Cerebellar cortex (tissue), 1 donor: ENCODE measurements at regions not wholly inside any gene's neighbourhood (a gene's known extent, or its start where the extent isn't known, plus 50 kb on each side); places are given as distances from the start of the nearest gene placed in this dataset.

Source experiments
- DNase-seq: peaks from one replicate; pipeline ENCODE4 v3.0.0-alpha.2; 2015; ENCODE audit warnings: low spot score

DNA sequence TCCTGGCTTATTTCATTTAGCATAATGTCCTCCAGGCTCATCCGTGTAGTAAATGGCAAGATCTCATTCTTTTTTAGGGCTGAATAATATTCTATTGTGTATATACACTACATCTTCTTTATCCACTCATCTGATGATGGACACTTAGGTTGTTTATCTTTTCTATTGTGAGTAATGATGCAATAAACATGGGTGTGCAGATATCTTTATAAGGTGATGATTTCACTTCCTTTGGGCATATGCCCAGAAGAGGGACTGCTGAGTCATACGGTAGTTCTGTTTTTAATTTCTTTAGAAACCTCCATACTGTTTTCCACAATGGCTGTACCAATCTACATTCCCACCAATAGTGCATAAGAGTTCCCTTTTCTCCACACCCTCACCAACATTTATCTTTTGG, 317.6 kb upstream of the CNKSR2 start:
- no peak for DNase-seq

DNA sequence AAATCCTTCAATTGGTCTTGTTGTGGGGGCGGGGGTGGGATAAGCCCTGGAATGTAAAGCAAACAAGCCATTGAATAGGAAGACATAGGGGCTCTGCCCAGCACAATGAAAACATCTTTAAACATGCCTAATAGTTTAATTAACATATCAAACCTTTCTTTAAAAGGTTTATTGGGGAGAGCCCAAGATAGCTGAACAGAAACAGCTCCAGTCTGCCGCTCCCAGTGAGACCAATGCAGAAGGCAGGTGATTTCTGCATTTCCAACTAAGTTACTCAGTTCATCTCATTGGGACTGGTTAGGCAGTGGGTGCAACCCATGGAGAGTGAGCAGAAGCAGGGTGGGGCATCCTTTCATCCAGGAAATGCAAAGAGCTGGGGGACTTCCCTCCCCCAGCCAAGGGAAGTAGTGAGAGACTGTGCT, 327.2 kb upstream of the CNKSR2 start:
- DNase-seq, result no peak

- DNase-seq, result peak; percentile 2
These were observed 359.9 kb upstream of the CNKSR2 start for GRCh38 chrX:21014326-21014725.

DNA sequence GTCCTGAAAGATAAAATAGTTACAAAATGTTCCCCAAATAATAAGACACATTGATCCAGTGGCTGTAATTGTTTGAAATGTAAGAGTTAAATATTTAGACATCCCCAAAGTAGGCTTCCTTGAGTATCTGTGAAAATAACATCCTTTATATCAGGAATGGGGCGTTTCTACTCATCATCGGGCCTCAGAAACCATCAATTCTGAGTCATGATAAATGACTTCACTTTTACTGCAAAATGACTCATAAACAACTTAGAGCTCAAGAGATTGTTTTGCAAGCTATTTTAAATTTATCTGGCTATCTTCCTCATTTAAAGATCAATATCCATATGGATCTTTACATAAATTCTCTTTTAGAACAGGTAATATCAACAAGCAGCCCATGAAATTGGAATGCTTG, 369.4 kb upstream of the CNKSR2 start:
- DNase-seq, result no peak

DNA sequence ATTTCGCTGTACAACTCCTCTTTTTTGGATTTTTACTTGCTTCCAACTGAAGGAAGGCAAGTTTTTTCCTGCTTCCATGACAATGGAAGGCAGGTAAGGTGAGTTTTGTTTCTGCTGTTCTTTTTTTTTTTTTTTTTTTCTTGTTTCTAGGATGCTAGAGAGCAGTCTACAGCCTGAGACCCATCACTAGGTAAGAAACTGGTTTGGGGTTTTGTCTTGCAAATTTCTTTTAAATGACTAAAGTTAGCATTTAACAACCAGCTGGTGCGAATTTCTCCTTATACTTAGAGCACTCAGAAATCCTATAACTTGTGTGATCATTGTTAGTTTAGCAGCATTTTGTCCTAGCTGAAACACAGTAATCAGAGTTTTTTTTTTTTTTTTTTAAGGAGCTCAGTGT, 378.4 kb upstream of the CNKSR2 start:
- DNase-seq, result no peak

DNA sequence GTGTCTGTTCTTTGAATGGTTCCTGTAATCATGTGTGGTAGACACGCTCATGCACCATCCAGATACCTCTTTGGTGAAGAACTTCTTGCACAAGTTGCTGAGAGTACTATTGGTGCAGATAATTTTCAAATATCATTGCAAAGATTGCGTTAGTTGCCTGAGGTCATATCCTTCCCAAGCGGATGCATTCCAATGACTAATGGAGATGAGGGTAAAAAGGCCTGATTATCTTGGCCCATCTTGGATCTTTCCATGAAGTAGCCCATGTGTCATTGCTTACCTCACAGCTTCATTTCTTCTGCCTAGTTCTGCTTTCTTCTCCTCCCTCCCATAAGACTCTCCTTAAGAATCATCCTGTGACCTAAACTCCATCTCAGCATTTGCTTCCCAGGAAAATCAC, 384.9 kb upstream of the CNKSR2 start:
- DNase-seq, result no peak

DNA sequence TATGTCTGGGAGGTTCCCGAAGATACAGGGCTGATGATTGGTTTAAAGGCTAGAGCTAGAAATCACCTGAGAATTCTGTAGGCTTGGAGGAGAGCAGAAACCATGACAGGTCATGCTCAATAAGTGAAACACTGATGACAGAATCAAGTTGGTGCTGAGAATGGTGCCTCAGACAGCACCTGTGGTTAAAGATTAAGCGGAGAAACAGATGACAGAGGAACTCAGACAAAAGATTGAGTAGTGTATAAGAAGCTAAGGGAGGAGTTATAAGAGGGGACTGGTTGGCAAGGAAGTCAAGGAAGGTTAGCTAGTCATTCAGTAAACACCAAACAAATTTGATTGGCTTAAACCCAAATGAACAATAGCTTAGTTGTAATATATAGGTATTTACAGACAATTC, 385.4 kb upstream of the CNKSR2 start:
- no peak for DNase-seq

DNA sequence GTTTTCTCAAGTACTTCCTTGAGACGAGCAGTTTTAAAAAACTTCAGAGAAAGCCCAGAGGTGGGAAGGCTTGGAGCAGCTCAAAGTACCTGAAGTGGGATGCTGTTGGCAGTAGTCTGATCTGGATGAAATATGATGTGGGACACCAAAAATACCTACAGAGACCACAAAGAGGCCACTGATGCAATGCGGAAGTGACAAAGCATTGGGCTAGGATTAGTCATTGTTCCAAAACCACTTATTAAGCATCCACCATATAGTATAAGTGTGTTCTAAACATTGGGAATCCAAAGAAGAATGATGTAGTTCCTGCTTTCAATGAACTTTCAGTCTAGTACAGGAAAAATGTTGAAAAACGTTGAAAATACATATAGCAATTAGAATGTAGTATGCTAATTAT, 386.1 kb upstream of the CNKSR2 start:
- no peak for DNase-seq

- no peak for DNase-seq
These were observed 393.8 kb upstream of the CNKSR2 start for GRCh38 chrX:20980426-20980825.

DNA sequence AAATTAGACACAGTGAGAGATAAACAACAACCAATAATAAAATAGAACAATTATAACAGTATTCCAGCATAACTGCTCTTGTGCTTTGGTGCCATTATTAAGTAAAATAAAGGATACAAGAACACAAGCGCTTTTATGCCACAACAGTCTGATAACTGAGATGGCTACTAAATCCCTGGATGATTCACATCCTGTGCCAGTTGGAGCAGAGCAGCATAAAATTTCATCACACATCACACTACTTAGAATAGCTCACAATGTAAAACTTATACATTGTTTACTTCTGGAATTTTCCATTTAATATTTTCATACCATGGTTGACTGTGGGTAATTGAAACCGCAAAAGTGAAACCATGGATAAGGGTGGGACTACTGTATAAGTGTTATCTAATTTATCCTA, 399.9 kb upstream of the CNKSR2 start:
- DNase-seq, result no peak

- no peak for DNase-seq
These were observed 401.2 kb upstream of the CNKSR2 start for GRCh38 chrX:20973038-20973437.

- DNase-seq, result no peak
These were observed 403.0 kb upstream of the CNKSR2 start for GRCh38 chrX:20971250-20971649.

GRCh38 chrX:20969565-20969964, 404.7 kb upstream of the CNKSR2 start:
- DNase-seq, result no peak

- DNase-seq, result no peak
These were observed 405.2 kb upstream of the CNKSR2 start for GRCh38 chrX:20968996-20969395.

DNA sequence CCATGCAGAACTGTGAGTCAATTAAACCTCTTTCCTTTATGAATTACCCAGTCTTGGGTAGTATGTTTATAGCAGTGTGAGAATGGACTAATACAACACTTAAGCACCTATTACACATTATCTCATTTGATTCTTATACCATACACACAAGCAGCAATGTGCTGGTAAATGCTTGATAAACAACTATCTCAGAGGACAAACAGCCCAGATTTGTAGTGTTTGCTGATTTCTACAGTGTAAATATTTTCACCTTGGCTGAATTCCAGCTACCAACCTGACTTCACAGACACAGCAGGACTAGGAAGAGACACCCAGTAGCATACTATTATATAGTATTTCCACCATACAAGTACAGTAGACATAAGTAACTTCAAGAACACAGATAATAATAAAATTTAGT, 406.5 kb upstream of the CNKSR2 start:
- no peak for DNase-seq

- DNase-seq, result no peak
These were observed 408.8 kb upstream of the CNKSR2 start for GRCh38 chrX:20965270-20966044.

GRCh38 chrX:20954014-20954413, 420.2 kb upstream of the CNKSR2 start:
- DNase-seq, result no peak

GRCh38 chrX:20952180-20952579, 422.0 kb upstream of the CNKSR2 start:
- no peak for DNase-seq

DNA sequence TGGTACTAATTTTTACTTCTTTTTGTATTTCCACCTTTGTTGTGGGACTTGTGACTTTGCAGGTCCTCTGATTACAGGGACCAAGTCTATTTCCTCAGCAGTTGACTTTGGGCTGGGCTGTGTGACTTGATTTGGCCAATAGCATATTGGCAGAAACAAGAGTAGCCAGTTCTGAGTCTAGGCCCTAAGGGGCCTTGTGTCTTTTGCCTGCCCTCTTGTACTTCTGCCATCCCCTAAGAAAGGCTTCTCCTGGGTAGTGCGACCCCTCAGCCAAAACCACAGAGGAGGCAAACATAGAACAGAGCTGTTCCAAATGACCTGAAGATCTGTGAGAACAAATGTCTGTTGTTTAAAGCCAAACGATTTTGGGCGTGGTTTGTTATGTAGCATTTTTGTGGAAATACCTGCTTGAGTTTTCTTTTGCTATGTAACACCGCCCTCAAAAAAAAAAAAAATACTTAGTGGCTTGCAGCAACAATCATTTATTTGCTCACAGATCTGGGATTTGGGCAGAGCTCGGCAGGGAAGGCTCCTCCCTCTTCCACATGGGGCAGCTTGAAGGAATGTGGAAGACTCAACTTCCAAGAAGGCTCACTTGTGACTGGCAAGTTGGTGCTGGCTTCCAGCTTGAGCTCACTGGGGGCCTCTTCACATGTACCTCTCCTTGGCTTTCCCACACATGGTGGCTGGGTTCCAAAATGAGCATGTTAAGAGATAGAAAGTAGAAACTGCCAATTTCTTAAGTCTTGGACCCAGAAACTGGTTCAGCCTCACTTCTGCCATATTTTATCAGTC, 423.0 kb upstream of the CNKSR2 start:
- no peak for DNase-seq

- DNase-seq, result peak; percentile 4
These were observed 426.8 kb upstream of the CNKSR2 start for GRCh38 chrX:20947411-20947912.

DNA sequence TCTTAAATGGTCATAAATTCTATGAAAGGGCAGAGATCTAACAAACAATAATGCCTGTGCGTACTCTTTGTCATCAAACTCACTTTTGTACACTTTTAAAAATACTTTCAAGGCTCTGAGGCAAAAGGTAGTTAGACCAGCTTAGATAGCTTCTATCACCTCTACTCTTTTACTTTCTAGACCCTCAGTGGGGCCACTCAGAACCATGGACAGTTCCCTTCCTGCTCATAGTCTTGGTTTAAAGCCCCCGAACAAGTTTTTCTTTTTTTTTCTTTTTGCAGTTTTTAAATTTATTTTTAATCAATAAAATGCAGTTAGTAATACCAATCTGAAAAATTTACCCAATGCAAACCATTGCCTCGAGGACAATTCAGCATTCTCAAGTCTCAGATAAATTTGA, 460.5 kb upstream of the CNKSR2 start:
- no peak for DNase-seq

- DNase-seq, result no peak
These were observed 467.6 kb upstream of the CNKSR2 start for GRCh38 chrX:20906571-20906970.

GRCh38 chrX:20884565-20884964, 489.7 kb upstream of the CNKSR2 start:
- no peak for DNase-seq
